ENCODE measurements at regions not wholly inside any gene's neighbourhood (a gene's known extent, or its start where the extent isn't known, plus 50 kb on each side); places are given as distances from the start of the nearest gene placed in this dataset.
"Not testable (repeated sequence)": the region's sequence is repeated elsewhere in the genome, so short reads cannot be mapped to it uniquely, and the experiment has no call there.

DNA sequence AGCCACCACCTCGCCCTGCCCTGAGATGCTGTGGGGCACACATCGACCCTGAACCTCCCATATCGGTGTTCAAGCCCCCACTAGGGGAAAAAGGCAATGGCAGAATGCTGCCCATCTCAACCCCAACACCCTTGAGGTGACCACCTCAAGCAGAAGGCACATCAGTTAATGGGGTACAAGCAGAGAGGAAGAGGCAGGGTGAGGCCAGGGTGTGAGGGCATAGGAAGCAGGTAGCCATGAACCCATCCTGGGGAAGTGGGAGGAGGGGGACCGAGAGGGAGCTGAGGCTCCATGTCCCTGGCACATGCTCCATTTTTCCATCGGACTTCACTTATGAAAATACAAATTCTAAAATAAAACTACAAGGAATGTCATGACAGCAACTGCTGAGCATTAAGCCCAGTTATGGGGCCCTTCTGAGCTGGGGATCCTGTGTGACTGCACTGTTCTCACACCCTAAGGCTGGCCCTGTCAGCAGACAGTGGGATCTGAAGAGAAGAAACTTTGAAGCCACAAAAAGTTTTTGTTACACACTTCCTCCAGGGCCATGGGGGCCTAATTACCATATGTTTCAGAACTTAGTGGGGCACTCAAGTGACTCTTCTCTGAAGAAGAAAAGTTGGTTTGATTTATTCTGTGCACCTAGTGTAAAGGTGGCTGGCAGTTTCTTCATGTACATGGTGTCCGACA, 68.2 kb upstream of the FAM241A start:
- H3K4me3 ChIP-seq (ENCODE audit: low read depth, low read length): no peak overlapping the region
- no peak for DNase-seq (ENCODE audit: low read depth)
- TF ChIP-seq, protein P1, sequence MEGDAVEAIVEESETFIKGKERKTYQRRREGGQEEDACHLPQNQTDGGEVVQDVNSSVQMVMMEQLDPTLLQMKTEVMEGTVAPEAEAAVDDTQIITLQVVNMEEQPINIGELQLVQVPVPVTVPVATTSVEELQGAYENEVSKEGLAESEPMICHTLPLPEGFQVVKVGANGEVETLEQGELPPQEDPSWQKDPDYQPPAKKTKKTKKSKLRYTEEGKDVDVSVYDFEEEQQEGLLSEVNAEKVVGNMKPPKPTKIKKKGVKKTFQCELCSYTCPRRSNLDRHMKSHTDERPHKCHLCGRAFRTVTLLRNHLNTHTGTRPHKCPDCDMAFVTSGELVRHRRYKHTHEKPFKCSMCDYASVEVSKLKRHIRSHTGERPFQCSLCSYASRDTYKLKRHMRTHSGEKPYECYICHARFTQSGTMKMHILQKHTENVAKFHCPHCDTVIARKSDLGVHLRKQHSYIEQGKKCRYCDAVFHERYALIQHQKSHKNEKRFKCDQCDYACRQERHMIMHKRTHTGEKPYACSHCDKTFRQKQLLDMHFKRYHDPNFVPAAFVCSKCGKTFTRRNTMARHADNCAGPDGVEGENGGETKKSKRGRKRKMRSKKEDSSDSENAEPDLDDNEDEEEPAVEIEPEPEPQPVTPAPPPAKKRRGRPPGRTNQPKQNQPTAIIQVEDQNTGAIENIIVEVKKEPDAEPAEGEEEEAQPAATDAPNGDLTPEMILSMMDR (IDR thresholded peaks at IDR 0.05; ENCODE audit: insufficient read depth, low read length): no peak

GRCh38 chr4:112077743-112078142, 67.5 kb upstream of the FAM241A start:
- TF ChIP-seq, protein P1 (IDR thresholded peaks at IDR 0.05; ENCODE audit: insufficient read depth, low read length): no peak
- no peak overlapping the region for H3K4me3 ChIP-seq (ENCODE audit: low read depth, low read length)
- DNase-seq (ENCODE audit: low read depth): no peak

- TF ChIP-seq, protein P1 (IDR thresholded peaks at IDR 0.05; ENCODE audit: insufficient read depth, low read length): no peak
These were observed 62.2 kb upstream of the FAM241A start for GRCh38 chr4:112082954-112083586.

DNA sequence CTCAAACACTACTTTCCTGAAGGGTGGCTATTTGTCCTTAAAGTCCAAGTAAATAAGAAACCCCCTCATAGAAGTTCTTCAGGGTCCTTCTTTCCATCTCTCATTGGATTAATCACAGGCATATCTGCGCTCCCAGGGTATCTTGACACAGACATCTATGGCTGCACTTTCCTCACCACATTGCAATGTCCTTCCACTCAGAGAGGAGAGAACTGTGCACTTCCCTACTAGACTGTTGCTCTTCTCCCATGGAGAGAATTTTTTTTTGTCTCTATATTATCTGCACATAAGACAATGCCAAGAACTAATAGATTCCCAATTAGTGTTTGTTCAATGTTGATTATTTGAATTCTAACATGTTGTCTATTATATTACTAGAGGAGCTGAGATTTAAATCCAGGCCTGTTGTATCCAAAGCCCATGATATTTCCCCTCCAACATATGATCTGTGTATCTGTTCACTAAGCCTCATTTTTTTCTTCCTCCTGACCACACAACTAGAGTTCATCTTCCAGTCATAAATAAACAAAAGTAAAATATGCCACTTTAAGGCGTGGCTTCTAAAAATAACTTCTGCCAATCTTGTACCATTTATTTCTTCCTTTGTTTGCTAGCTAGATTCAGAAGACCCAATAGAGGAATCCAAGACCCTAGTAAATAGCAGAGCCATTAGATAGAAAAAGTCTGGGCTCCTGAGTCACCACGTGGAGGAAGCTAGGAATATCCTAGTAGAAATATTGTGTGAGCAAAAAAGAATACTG, 61.5 kb upstream of the FAM241A start:
- no peak for DNase-seq (ENCODE audit: low read depth)
- TF ChIP-seq, protein P1 (IDR thresholded peaks at IDR 0.05; ENCODE audit: insufficient read depth, low read length): no peak
- H3K4me3 ChIP-seq (ENCODE audit: low read depth, low read length): no peak overlapping the region

More at GRCh38 chr4:112082954-112083586, 62.2 kb upstream of the FAM241A start:
- H3K4me3 ChIP-seq (ENCODE audit: low read depth, low read length): no peak overlapping the region
- DNase-seq (ENCODE audit: low read depth): peak; percentile 83

DNA sequence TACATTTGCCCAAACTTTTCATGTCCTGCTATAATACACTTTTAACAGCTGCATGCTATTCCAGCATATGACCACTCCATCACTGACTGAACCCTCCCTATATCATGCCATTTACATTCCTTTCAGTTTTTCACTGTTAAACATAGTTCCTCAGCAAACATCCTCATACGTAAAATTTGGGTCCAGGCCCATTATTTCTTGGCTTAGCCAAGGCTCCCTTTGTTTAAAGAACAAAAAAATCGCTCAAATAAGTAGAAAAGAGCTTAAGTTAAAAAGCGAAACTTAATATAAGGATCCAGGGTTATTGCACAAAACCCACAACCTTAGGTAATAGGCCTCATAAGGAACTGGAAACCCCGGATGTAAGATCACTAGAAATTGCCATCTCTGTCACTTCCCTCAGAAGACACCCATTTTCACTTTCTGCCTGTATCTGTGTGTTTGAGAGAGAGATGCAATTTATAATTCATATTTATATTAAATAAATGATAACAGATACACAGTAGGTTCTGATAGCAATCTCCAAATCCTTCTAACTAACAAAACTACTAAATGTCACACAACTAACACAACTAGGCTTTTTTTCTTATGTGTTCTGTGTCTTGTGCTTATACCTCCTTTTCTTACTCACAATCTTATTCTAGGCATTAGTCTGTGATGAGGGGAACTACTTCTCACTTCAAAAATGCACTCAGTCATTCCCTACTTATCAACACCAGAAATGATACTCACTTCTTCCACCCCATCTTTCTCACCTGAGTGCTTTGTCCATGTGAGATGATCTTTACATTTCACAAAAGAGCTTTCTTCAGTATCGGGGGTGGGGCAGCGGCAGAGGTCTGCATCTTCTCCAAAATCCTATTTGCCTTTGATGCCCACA, 59.9 kb upstream of the FAM241A start:
- H3K4me3 ChIP-seq (ENCODE audit: low read depth, low read length): no peak overlapping the region
- TF ChIP-seq, protein P1 (IDR thresholded peaks at IDR 0.05; ENCODE audit: insufficient read depth, low read length): no peak
- DNase-seq (ENCODE audit: low read depth): peak; percentile 68

- no peak for DNase-seq (ENCODE audit: low read depth)
- H3K4me3 ChIP-seq (ENCODE audit: low read depth, low read length): no peak overlapping the region
- TF ChIP-seq, protein P1 (IDR thresholded peaks at IDR 0.05; ENCODE audit: insufficient read depth, low read length): no peak
These were observed 59.2 kb upstream of the FAM241A start for GRCh38 chr4:112086036-112086434.

- DNase-seq (ENCODE audit: low read depth); H3K4me3 ChIP-seq (ENCODE audit: low read depth, low read length): not testable (repeated sequence)
These were observed 58.6 kb upstream of the FAM241A start for GRCh38 chr4:112086661-112087060.

DNA sequence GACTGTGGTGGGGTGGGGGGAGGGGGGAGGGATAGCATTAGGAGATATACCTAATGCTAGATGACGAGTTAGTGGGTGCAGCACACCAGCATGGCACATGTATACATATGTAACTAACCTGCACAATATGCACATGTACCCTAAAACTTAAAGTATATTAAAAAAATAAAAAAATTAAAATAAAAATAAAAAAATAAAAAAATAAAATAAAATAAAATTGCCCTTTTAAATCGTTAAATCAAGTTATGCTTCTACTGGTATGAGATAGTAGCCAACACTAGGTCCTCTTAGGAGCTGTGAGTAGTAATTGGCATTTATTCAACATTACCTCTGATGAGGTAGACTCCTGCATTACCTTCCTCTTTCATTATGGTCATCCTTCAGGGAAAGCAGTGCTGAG, 52.9 kb upstream of the FAM241A start:
- H3K4me3 ChIP-seq (ENCODE audit: low read depth, low read length); DNase-seq (ENCODE audit: low read depth): not testable (repeated sequence)
